Lower leg skin (tissue), 3 donors: ENCODE measurements at regions not wholly inside any gene's neighbourhood (a gene's known extent, or its start where the extent isn't known, plus 50 kb on each side); places are given as distances from the start of the nearest gene placed in this dataset.

Experiments used
- CTCF ChIP-seq, 3 donors: fragments of 450-650 bp; IDR thresholded peaks; one replicate each; pipeline ENCODE4 v1.5.1; 2016; ENCODE audit warnings: antibody characterized with exemption in 3 of 3, mild to moderate bottlenecking in 3 of 3, moderate library complexity in 2 of 3
- POLR2A ChIP-seq, 2 donors: fragments of 450-650 bp; IDR thresholded peaks; one replicate each; pipeline ENCODE4 v1.6.1; 2016 to 2017; ENCODE audit warnings: antibody characterized with exemption in 2 of 2, mild to moderate bottlenecking in 1 of 2, moderate library complexity in 1 of 2

- TF ChIP-seq CTCF (IDR thresholded peaks at IDR 0.05), result no peak
- TF ChIP-seq POLR2A (IDR thresholded peaks at IDR 0.05), result no peak
These were observed 443.2 kb upstream of the TBL1XR1 start for GRCh38 chr3:177640319-177640965.
